SU-DHL-6 (cell line): ENCODE measurements at regions not wholly inside any gene's neighbourhood (a gene's known extent, or its start where the extent isn't known, plus 50 kb on each side); places are given as distances from the start of the nearest gene placed in this dataset.

ENCODE experiments used
- H2AFZ ChIP-seq: fragments of 200-600 bp; sonication (generic); 2 replicates; pipeline ENCODE4 v1.6.1; 2014; ENCODE audit warnings: low read depth, mild to moderate bottlenecking, moderate library complexity, mixed read lengths, antibody characterized with exemption, low read length; ENCODE audit not compliant: severe bottlenecking
- H3F3A ChIP-seq: fragments of 200-600 bp; shearing (Covaris generic); 2 replicates; pipeline ENCODE4 v1.6.0; 2016; ENCODE audit warnings: antibody characterized with exemption, mild to moderate bottlenecking; ENCODE audit not compliant: insufficient read depth
- H3K27ac ChIP-seq: fragments of 200-600 bp; sonication (generic); 2 replicates; pipeline ENCODE4 v1.5.1; 2016; ENCODE audit warnings: low read depth, mild to moderate bottlenecking, low read length, moderate library complexity, mixed read lengths
- H3K27me3 ChIP-seq: fragments of 200-600 bp; sonication (generic), shearing (Covaris generic); 2 replicates; pipeline ENCODE4 v1.6.0; 2014; ENCODE audit warnings: mild to moderate bottlenecking, low read length
- H3K36me3 ChIP-seq: fragments of 200-600 bp; sonication (generic); 2 replicates; pipeline ENCODE4 v1.6.1; 2014; ENCODE audit warnings: mild to moderate bottlenecking, low read length, mixed read lengths
- H3K4me2 ChIP-seq: fragments of 300-600, 200-600 bp; shearing (Covaris generic), sonication (generic); 2 replicates; pipeline ENCODE4 v1.6.0; 2014; ENCODE audit warnings: low read length, low read depth, mild to moderate bottlenecking; ENCODE audit not compliant: poor library complexity, severe bottlenecking
- H3K4me3 ChIP-seq: fragments of 200-600 bp; sonication (generic); 2 replicates; pipeline ENCODE4 v1.5.1; 2014; ENCODE audit warnings: antibody characterized with exemption, low read length, mild to moderate bottlenecking, mixed read lengths; ENCODE audit not compliant: insufficient read depth, poor library complexity, severe bottlenecking
- H3K79me2 ChIP-seq: fragments of 200-600 bp; sonication (generic); 2 replicates; pipeline ENCODE4 v1.6.1; 2014; ENCODE audit warnings: mild to moderate bottlenecking, low read length, moderate library complexity; ENCODE audit not compliant: insufficient read depth
- H3K9ac ChIP-seq: fragments of 200-600 bp; sonication (generic); 2 replicates; pipeline ENCODE4 v1.7.0; 2014; ENCODE audit warnings: mild to moderate bottlenecking, low read length
- H3K9me2 ChIP-seq: fragments of 200-600 bp; sonication (generic); replicated peaks from 2 replicates; pipeline ENCODE4 v1.6.1; 2014; ENCODE audit warnings: low read length; ENCODE audit not compliant: insufficient read depth
- H3K9me3 ChIP-seq: fragments of 200-600 bp; sonication (generic); 2 replicates; pipeline ENCODE4 v1.6.1; 2014; ENCODE audit warnings: low read length, mixed read lengths; ENCODE audit not compliant: insufficient read depth
- H4K20me1 ChIP-seq: fragments of 200-600 bp; sonication (generic); 2 replicates; pipeline ENCODE4 v1.6.1; 2014; ENCODE audit warnings: low read depth, mild to moderate bottlenecking, antibody characterized with exemption, low read length, moderate library complexity, mixed read lengths
- CTCF ChIP-seq: fragments of 200-600 bp; sonication (generic); IDR thresholded peaks from one replicate; pipeline ENCODE4 v1.5.1; 2017; ENCODE audit warnings: antibody characterized with exemption, mild to moderate bottlenecking, low read length, moderate library complexity; ENCODE audit not compliant: insufficient read depth, poor library complexity, severe bottlenecking
- EZH2phosphoT487 ChIP-seq: fragments of 200-600 bp; sonication (generic), shearing (Covaris generic); conservative IDR thresholded peaks from 2 replicates; pipeline ENCODE4 v1.6.1; 2018; ENCODE audit warnings: mild to moderate bottlenecking, antibody characterized with exemption, low read length, moderate library complexity, mixed read lengths

DNA sequence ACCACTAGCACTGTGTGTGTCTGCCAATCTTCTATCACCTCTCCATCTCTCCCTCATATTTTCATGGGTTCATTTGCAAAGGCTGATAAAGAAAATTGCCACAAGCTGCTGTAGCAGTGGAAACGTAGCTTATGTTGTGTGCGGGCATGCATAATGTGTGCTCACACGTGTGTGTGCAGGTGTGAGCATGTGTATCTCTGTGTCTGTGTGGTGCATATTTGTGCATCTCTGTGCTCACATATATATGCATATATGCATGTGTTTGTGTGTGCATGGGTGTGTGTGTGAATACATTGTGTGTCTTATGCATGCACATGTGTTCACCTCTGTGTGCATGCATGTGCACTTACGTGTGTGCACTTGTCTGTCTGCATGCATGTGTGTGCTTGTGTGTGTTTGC, 181.8 kb upstream of the UBL3 start:
- H3F3A ChIP-seq = no peaks in the 10 kb centered on the region
- no peak overlapping the region for H3K27ac ChIP-seq
- no peak for TF ChIP-seq CTCF
- TF ChIP-seq EZH2phosphoT487 = no peak
- no peaks in the 10 kb centered on the region for H4K20me1 ChIP-seq
- H3K9ac ChIP-seq = no peak overlapping the region
- H3K36me3 ChIP-seq = no peaks in the 10 kb centered on the region
- H2AFZ ChIP-seq = no peak overlapping the region
- no peaks in the 10 kb centered on the region for H3K79me2 ChIP-seq
- no peak overlapping the region for H3K4me3 ChIP-seq
- no peak overlapping the region for H3K4me2 ChIP-seq
- H3K27me3 ChIP-seq = no peaks in the 10 kb centered on the region
- no peaks in the 10 kb centered on the region for H3K9me2 ChIP-seq
- no peaks in the 10 kb centered on the region for H3K9me3 ChIP-seq

GRCh38 chr13:30031488-30031887, 181.1 kb upstream of the UBL3 start:
- H3K27ac ChIP-seq = no peak overlapping the region
- no peaks in the 10 kb centered on the region for H4K20me1 ChIP-seq
- H3K4me2 ChIP-seq = no peak overlapping the region
- no peak overlapping the region for H3K9ac ChIP-seq
- H3K4me3 ChIP-seq = no peak overlapping the region
- H3K27me3 ChIP-seq = no peaks in the 10 kb centered on the region
- H3K79me2 ChIP-seq = no peaks in the 10 kb centered on the region
- no peaks in the 10 kb centered on the region for H3F3A ChIP-seq
- no peaks in the 10 kb centered on the region for H3K9me2 ChIP-seq
- no peaks in the 10 kb centered on the region for H3K36me3 ChIP-seq
- no peak for TF ChIP-seq EZH2phosphoT487
- TF ChIP-seq CTCF = no peak
- no peak overlapping the region for H2AFZ ChIP-seq
- H3K9me3 ChIP-seq = no peaks in the 10 kb centered on the region

DNA sequence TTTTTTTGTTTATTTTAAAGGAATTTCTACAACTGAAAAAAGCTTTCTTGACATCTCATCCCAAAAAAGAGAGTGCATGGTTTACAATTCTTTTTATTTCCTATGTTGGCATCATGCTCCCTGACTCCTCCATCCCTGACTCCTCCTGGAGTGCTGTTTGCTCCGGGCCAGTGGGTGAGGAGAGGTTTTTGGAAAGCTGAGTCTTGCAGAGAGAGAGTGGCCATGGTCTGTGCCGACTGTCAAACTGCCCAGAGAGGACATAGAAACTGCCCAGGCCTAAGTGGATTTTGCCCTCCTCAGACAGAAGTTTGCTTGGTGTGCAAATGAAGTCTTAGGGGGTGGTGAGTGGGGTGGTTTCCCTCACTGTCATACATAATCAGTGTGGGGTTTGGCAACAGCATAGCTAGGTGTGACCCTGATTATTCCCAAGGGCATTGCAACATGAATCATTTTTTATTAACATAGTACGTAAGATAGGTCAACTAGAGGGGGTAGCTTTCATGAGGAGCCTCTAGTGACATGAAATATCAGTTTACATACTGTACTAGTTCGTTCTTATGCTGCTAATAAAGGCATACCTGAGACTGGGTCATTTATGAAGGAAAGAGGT, 179.8 kb upstream of the UBL3 start:
- no peaks in the 10 kb centered on the region for H3K79me2 ChIP-seq
- H3F3A ChIP-seq = no peaks in the 10 kb centered on the region
- no peak overlapping the region for H3K4me3 ChIP-seq
- H3K9ac ChIP-seq = no peak overlapping the region
- no peaks in the 10 kb centered on the region for H3K27me3 ChIP-seq
- no peak overlapping the region for H3K27ac ChIP-seq
- H3K4me2 ChIP-seq = no peak overlapping the region
- no peaks in the 10 kb centered on the region for H3K9me3 ChIP-seq
- no peaks in the 10 kb centered on the region for H3K9me2 ChIP-seq
- TF ChIP-seq EZH2phosphoT487 (no peak), CTCF (no peak)
- H3K36me3 ChIP-seq = no peaks in the 10 kb centered on the region
- H4K20me1 ChIP-seq = no peaks in the 10 kb centered on the region
- no peak overlapping the region for H2AFZ ChIP-seq
